RKO (cell line): ENCODE measurements at regions not wholly inside any gene's neighbourhood (a gene's known extent, or its start where the extent isn't known, plus 50 kb on each side); places are given as distances from the start of the nearest gene placed in this dataset.
"Not testable (repeated sequence)": the region's sequence is repeated elsewhere in the genome, so short reads cannot be mapped to it uniquely, and the experiment has no call there.

Experiments used
- DNase-seq: peaks from one replicate; pipeline ENCODE4 v3.0.0-alpha.2; 2016; ENCODE audit warnings: low spot score

- DNase-seq = no peak
Observed at GRCh38 chr9:80518441-80518840, 946.7 kb downstream of the TLE4 start.

GRCh38 chr9:80516679-80517078 lies 944.9 kb downstream of the TLE4 start:
- no peak for DNase-seq

DNA sequence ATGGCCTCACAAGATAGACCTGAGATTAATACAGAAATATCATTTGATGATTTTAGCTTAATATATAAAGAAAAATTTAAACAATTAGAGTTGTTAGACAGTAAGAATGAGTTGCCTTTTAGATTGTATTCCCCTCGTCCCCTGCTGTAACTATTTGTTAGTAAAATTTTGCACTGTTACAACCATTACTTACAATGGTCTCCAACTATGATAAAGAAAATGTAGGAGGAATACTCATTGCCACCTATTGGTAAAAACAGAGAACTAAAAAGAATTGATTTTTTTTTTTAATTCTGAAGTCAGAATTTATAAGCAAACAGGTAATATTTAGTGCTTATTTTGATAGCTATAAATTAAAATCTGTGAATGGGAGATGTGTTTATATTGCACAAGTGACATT lies 937.6 kb downstream of the TLE4 start:
- DNase-seq = no peak

GRCh38 chr9:80507611-80508010 lies 935.8 kb downstream of the TLE4 start:
- DNase-seq = no peak

GRCh38 chr9:80504601-80505230 lies 933.0 kb downstream of the TLE4 start:
- no peak for DNase-seq

DNA sequence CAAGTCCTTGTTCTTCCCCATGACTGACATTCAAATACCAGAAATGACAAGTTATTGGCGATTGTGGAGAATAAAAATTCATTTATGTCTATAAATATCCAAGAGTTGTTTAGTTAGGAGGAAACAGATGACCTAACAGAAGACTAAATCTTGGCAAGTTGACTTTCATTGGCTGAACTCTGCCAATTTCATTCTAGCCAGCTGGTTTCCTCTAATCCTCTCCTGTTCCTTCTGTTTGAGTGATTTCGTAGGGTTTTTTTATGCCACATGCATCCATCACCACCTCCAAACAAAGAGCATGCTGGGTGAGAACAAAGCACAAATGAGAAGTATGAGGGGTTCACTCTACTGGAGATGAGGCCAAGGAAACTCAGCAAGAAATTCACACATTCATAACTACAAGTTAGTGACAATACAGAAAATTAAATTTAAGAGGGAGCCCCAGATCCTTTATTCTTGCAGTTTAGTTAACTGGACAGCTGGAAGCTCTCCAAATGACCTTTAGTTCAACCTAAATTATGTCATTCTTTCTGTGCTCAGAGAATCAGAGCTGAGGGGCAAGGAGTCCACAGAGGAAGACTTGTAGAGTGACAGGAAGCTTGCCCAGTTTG lies 932.0 kb downstream of the TLE4 start:
- no peak for DNase-seq

DNA sequence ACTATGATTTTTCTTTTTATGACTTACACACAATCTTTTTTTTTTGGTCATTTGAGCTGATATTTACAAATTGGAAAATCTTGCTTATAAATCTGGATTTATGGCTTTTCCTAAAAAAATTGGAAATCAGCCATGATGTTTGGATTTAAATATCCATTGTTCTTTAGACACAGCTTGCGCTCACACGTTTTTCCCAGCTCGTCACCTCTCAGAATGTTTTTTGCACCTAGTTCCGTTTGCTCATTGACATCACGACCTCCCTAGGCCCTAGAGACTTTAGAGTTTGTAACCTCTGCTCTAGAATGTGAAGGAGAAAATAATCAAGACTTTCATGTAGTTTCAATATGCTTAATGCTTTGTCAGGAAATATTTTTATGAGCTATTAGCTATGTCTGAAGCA lies 930.5 kb downstream of the TLE4 start:
- DNase-seq = no peak

DNA sequence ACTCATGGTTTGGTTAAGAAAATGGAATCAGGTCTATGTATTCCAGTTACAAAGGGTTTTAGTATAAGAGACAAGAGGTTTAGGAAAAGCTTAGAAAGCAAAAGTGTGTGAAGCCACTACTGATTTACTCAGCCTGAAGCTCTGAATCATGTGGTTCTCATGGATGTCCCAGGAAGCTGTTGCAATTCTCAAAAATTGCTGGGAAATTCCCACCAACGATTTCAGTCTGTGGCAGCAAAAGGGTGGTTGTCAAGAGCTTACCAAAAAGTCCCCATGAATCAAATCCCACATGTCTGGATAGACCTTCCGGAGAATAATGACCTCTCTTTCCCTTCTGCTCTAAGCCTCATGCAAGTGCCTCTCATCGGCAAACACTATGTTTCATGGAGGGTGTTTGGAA lies 929.9 kb downstream of the TLE4 start:
- DNase-seq = no peak

DNA sequence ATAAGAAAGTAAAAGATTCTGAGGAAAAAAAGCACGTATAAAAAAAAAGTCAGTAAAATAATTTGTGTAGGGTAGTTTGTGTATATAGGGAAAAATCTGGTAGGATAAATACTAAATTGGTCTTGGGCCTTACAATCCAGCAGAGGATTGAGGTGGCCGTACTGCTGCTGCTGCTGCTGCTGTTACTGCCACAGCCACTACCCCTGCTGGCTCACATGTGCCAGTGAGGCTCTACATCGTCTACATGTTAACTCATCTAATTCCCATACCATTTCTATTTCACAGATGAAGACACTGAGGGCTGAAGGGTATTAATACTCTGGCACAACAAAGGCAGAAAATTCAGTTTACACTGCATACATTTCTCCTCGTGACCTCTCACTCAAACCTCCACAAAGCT lies 928.5 kb downstream of the TLE4 start:
- DNase-seq = no peak

GRCh38 chr9:80498001-80498555 lies 926.3 kb downstream of the TLE4 start:
- no peak for DNase-seq

DNA sequence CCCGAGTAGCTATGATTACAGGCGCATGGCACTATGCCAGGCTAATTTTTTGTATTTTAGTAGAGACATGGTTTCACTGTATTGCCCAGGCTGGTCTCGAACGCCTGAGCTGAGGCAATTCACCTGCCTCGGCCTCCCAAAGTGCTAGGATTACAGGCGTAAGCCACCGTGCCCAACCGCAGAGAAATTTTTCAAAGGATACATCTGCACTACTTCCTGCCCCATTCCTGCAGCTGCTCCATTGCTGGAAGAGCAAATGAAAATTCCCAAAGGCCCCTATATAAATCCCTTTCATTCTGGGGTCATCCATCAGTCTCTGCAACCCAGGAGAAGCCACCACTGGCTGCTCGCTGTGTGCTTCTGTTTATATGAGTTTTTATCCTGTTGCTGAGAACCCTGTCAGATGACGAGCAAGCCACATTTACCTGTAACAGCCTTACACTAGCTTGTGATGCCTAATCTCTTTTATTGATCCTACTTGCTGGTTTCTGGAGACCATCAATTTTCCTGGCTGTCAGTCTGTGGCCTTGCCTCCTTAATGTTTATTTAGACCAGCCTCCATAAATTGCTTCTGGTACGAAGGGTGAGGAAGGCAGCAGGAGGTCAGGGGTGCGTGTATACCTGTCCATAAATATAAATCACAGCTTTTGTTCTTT lies 925.3 kb downstream of the TLE4 start:
- DNase-seq = no peak

DNA sequence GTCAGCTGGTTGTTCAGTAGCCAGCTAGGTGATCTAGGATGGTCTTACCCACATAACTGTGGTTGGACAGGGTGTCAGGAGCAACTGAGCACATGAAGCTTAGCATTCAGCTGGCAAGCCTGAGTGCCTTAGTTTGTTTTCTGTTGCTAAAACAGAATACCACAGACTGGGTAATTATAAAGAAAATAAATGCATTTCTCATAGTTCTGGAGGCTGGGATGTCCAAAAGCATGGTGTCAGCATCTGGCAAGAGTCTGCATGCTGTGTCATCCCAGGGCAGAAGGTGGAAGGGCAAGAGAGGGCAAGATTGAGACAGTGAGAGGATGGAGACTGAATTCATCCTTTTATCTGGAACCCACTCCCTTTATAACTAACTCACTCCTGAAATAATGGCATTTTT lies 921.5 kb downstream of the TLE4 start:
- DNase-seq = no peak

- no peak for DNase-seq
Observed at GRCh38 chr9:80492221-80492620, 920.5 kb downstream of the TLE4 start.

DNA sequence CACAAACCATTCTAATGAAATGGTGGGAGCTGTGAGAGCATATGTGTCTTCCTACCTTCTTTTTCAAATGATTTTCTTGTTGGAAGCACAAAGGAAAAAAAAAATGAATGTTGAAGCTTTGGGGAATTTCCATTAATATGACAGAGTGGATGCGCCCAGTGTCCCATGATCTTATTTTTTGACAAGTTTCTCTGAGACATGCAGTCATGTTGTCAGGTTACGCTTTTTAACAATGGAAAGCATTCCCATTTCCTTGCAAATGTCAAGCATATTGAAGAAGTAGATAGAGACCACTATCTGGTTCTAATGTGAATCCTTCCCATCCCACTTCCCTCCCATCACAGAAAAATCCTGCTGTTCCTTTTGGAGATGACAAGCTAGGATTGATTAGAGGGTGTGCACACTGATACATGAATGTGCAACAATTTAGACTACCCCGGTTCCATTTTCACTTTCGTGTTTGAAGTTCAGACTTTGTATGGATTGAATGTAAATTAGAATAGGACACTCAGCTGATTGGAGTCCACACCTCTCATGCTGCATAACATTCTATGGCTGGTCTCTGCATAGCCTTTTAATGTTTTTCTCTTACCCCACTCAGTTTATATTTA lies 919.4 kb downstream of the TLE4 start:
- DNase-seq = no peak

GRCh38 chr9:80489329-80489728 lies 917.6 kb downstream of the TLE4 start:
- no peak for DNase-seq

DNA sequence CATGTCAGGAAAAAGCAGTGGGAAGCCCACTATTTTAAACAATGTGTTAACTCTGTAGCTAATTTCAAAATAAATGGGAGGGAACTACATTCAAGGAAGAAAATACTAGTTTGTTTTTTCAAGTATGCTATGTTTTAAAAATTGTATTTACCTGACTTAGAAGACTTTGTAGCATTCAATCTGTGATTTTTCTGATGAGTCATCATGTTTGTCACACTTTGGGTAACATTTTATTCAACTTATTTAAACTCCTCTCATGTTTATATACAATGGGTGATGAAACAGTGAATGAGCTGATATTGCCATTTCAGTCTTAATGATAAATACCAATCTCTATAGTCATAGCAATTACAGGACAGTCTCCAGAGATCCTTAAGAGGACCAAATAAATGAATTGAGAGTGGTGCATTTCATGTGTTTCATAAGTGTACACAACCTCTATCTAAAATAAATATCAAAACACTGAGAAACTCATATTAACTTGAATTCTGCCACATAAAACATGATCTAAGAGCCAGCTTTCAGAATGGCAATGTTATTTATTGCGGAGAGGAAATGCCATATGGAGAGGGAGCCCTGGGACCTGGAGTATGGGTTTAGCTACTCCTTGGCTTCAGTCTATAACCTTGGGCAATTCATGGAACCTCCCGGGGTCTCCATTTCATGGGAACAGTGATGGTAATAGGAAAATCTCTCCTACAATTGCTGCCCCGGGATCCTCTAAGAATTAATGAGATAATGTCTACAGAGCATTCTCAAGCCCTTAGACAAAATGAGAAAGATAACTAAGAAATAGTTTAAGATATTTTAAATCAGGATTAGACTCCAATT lies 913.9 kb downstream of the TLE4 start:
- no peak for DNase-seq

- not testable (repeated sequence) for DNase-seq
Observed at GRCh38 chr9:80482251-80482650, 910.5 kb downstream of the TLE4 start.

- no peak for DNase-seq
Observed at GRCh38 chr9:80467632-80468031, 895.9 kb downstream of the TLE4 start.

- no peak for DNase-seq
Observed at GRCh38 chr9:80465556-80465955, 893.8 kb downstream of the TLE4 start.

DNA sequence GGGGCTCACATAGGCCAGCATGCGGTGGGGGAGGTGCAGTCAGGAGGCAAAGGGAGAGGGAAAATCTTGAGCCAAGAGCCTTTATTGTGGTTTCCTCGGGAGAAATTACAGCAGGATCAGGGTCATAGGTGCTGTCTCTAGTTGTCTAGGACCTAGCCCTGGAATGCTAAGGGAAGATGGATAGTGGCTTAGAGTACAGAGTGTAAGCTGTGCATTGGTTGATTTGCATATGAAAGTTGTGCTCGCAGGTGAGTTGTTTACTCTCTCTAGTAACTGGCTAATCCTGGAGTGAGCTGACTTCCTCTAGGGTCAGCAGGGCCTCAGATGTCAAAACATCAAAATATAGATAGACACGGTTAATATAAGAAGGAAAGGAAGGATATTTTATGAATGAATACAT lies 877.7 kb downstream of the TLE4 start:
- no peak for DNase-seq

GRCh38 chr9:80448996-80449395 lies 877.2 kb downstream of the TLE4 start:
- DNase-seq = no peak

- no peak for DNase-seq
Observed at GRCh38 chr9:80447876-80448275, 876.1 kb downstream of the TLE4 start.
